ENCODE measurements at regions not wholly inside any gene's neighbourhood (a gene's known extent, or its start where the extent isn't known, plus 50 kb on each side); places are given as distances from the start of the nearest gene placed in this dataset.

DNA sequence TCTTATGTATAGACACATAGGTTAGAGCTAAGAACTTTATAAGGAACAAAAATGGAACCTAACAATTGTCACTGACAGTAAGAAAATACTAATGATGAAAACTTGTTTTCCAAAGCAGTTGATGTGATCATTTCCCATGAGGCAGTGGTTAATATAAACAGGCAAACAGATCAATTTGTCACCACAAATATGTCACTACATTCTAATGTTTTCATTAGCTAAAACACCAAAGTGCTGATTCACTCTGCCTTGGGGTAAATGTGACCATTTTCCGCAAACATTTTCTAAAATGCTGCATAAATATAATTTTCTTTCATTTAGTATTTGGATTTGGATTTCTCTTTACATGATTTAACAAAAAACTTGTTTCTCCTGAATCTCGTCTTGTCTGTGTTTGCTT, 408.9 kb upstream of the CTSO start:
- no peak overlapping the region for H3K27ac ChIP-seq
- intact Hi-C loops (cut with DNase I), result no loop called here

GRCh38 chr4:156347412-156348075, 393.9 kb upstream of the CTSO start:
- Histone ChIP-seq H3K27me3 (ENCODE audit: insufficient read depth in 3 of 3, low read length in 2 of 3) (no peaks in the 10 kb centered on the region), H3K9me3 (no peaks in the 10 kb centered on the region), H3K27ac (no peak overlapping the region), H3K4me3 (no peak overlapping the region), H3K4me1 (no peaks in the 10 kb centered on the region), H3K36me3 (ENCODE audit: insufficient read depth in 1 of 2, low read depth in 1 of 2) (no peaks in the 10 kb centered on the region)
- no peak for DNase-seq
- TF ChIP-seq, protein P1, sequence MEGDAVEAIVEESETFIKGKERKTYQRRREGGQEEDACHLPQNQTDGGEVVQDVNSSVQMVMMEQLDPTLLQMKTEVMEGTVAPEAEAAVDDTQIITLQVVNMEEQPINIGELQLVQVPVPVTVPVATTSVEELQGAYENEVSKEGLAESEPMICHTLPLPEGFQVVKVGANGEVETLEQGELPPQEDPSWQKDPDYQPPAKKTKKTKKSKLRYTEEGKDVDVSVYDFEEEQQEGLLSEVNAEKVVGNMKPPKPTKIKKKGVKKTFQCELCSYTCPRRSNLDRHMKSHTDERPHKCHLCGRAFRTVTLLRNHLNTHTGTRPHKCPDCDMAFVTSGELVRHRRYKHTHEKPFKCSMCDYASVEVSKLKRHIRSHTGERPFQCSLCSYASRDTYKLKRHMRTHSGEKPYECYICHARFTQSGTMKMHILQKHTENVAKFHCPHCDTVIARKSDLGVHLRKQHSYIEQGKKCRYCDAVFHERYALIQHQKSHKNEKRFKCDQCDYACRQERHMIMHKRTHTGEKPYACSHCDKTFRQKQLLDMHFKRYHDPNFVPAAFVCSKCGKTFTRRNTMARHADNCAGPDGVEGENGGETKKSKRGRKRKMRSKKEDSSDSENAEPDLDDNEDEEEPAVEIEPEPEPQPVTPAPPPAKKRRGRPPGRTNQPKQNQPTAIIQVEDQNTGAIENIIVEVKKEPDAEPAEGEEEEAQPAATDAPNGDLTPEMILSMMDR (IDR thresholded peaks at IDR 0.05), result no peak
- ATAC-seq, result no peak
- intact Hi-C loops (cut with DNase I), result no loop called here

More for the DNA sequence above, 408.9 kb upstream of the CTSO start:
- 39 to 64% (median 61%) methylated on average over 2 of the region's 2 CpGs for WGBS, 3 donors
- DNase-seq (no peak), ATAC-seq (no peak)
- no peaks in the 10 kb centered on the region for H3K9me3 ChIP-seq
- TF ChIP-seq, protein P1 (IDR thresholded peaks at IDR 0.05), result no peak
- no peak overlapping the region for H3K4me3 ChIP-seq
- H3K27me3 ChIP-seq (ENCODE audit: insufficient read depth in 3 of 3, low read length in 2 of 3), result peaks cover 0 to 2% (median 0%) of the 10 kb centered on the region in 3 donors
- no peaks in the 10 kb centered on the region for H3K36me3 ChIP-seq (ENCODE audit: insufficient read depth in 1 of 2, low read depth in 1 of 2)
- no peaks in the 10 kb centered on the region for H3K4me1 ChIP-seq

- no peaks in the 10 kb centered on the region for H3K4me1 ChIP-seq
- no peak overlapping the region for H3K27ac ChIP-seq
- ATAC-seq (no peak), DNase-seq (no peak)
- no peaks in the 10 kb centered on the region for H3K9me3 ChIP-seq
- intact Hi-C loops (cut with DNase I), result no loop called here
- no peaks in the 10 kb centered on the region for H3K36me3 ChIP-seq (ENCODE audit: insufficient read depth in 1 of 2, low read depth in 1 of 2)
- no peaks in the 10 kb centered on the region for H3K27me3 ChIP-seq (ENCODE audit: insufficient read depth in 3 of 3, low read length in 2 of 3)
- TF ChIP-seq, protein P1 (IDR thresholded peaks at IDR 0.05), result no peak
- no peak overlapping the region for H3K4me3 ChIP-seq
These were observed 393.3 kb upstream of the CTSO start for GRCh38 chr4:156346959-156347385.

GRCh38 chr4:156344397-156344796, 390.7 kb upstream of the CTSO start:
- Histone ChIP-seq H3K4me1 (no peaks in the 10 kb centered on the region), H3K27me3 (ENCODE audit: insufficient read depth in 3 of 3, low read length in 2 of 3) (no peaks in the 10 kb centered on the region), H3K36me3 (ENCODE audit: insufficient read depth in 1 of 2, low read depth in 1 of 2) (no peaks in the 10 kb centered on the region), H3K27ac (no peak overlapping the region), H3K4me3 (no peak overlapping the region), H3K9me3 (no peaks in the 10 kb centered on the region)
- DNase-seq (no peak), ATAC-seq (no peak)
- whole genome bisulfite sequencing, 3 donors, result 70 to 85% (median 82%) methylated on average over 1 of the region's 1 CpG
- intact Hi-C loops (cut with DNase I), result no loop called here
- TF ChIP-seq, protein P1 (IDR thresholded peaks at IDR 0.05), result no peak

GRCh38 chr4:156336511-156336910, 382.8 kb upstream of the CTSO start:
- DNase-seq (no peak), ATAC-seq (no peak)
- WGBS, 3 donors, result 82 to 87% (median 86%) methylated on average over 1 of the region's 1 CpG
- Histone ChIP-seq H3K27ac (no peak overlapping the region), H3K4me1 (no peaks in the 10 kb centered on the region), H3K27me3 (ENCODE audit: insufficient read depth in 3 of 3, low read length in 2 of 3) (no peaks in the 10 kb centered on the region), H3K36me3 (ENCODE audit: insufficient read depth in 1 of 2, low read depth in 1 of 2) (no peaks in the 10 kb centered on the region), H3K9me3 (no peaks in the 10 kb centered on the region), H3K4me3 (no peak overlapping the region)
- intact Hi-C loops (cut with DNase I), result no loop called here
- TF ChIP-seq, protein P1 (IDR thresholded peaks at IDR 0.05), result no peak
